Vagina (tissue), 2 donors: ENCODE measurements at regions not wholly inside any gene's neighbourhood (a gene's known extent, or its start where the extent isn't known, plus 50 kb on each side); places are given as distances from the start of the nearest gene placed in this dataset.

Source experiments
- CTCF ChIP-seq, 3 experiments: fragments of 450-650 bp in 2 of 3; fragments of 200-600 bp in 1 of 3; sonication (generic) in 1 of 3; IDR thresholded peaks; one replicate each; pipeline ENCODE4 v1.5.1; 2017 to 2019; ENCODE audit warnings: antibody characterized with exemption in 3 of 3, mild to moderate bottlenecking in 2 of 3, moderate library complexity in 2 of 3
- POLR2AphosphoS5 ChIP-seq, 2 donors: sonication (generic); formaldehyde crosslinking; IDR thresholded peaks; one replicate each; pipeline ENCODE4 v1.9.0; 2017; ENCODE audit warnings: antibody characterized with exemption in 2 of 2, mild to moderate bottlenecking in 2 of 2, low read depth in 1 of 2; ENCODE audit not compliant: insufficient read depth in 1 of 2

- TF ChIP-seq CTCF (IDR thresholded peaks at IDR 0.05) (no peak), POLR2AphosphoS5 (IDR thresholded peaks at IDR 0.05; ENCODE audit: insufficient read depth in 1 of 2, low read depth in 1 of 2) (no peak)
These were observed 87.7 kb upstream of the NR2F2 start for GRCh38 chr15:96242761-96243160.
